RWPE2 (cell line): ENCODE measurements at regions not wholly inside any gene's neighbourhood (a gene's known extent, or its start where the extent isn't known, plus 50 kb on each side); places are given as distances from the start of the nearest gene placed in this dataset.

Source experiments
- ATAC-seq: fragments of 200-7000 bp; cut with Tn5 transposase; 3 replicates; pipeline ENCODE4 v1.9.1; 2021; ENCODE audit warnings: low read depth
- DNase-seq: peaks from one replicate; pipeline ENCODE4 v3.0.0-alpha.2; 2020; ENCODE audit warnings: low spot score
- H3K27ac ChIP-seq: fragments of 450-650 bp; 2 replicates; pipeline ENCODE4 v1.5.1; 2017; ENCODE audit warnings: mild to moderate bottlenecking; ENCODE audit not compliant: poor library complexity, severe bottlenecking
- H3K27me3 ChIP-seq: fragments of 250-450 bp; sonication (Bioruptor Pico); 2 replicates; pipeline ENCODE4 v1.5.1; 2021; ENCODE audit warnings: mild to moderate bottlenecking, moderate library complexity; ENCODE audit not compliant: insufficient read depth, poor library complexity, severe bottlenecking
- H3K36me3 ChIP-seq: fragments of 250-450 bp; sonication (Bioruptor Pico); 2 replicates; pipeline ENCODE4 v1.5.1; 2020; ENCODE audit warnings: low read depth, mild to moderate bottlenecking, moderate library complexity
- H3K4me1 ChIP-seq: fragments of 250-450 bp; sonication (Bioruptor Pico); 2 replicates; pipeline ENCODE4 v1.5.1; 2021; ENCODE audit warnings: mild to moderate bottlenecking, moderate library complexity; ENCODE audit not compliant: insufficient read depth, poor library complexity, severe bottlenecking
- H3K4me3 ChIP-seq: fragments of 250-450 bp; sonication (Bioruptor Pico); 2 replicates; pipeline ENCODE4 v1.5.1; 2021; ENCODE audit warnings: mild to moderate bottlenecking, moderate library complexity; ENCODE audit not compliant: severe bottlenecking
- H3K9me3 ChIP-seq: fragments of 250-450 bp; sonication (Bioruptor Pico); 2 replicates; pipeline ENCODE4 v1.5.1; 2021; ENCODE audit warnings: mild to moderate bottlenecking, moderate library complexity; ENCODE audit not compliant: severe bottlenecking
- CTCF ChIP-seq: fragments of 450-650 bp; IDR thresholded peaks from one replicate; pipeline ENCODE4 v1.5.1; 2017; ENCODE audit warnings: mild to moderate bottlenecking, moderate library complexity; ENCODE audit not compliant: poor library complexity, severe bottlenecking

GRCh38 chr16:62853887-62854286 lies 817.6 kb upstream of the CDH8 start:
- H3K4me1 ChIP-seq = peaks cover 2% of the 10 kb centered on the region
- peak; percentile 89 for ATAC-seq
- no peak for DNase-seq

GRCh38 chr16:62846399-62847057 lies 810.3 kb upstream of the CDH8 start:
- H3K36me3 ChIP-seq = no peaks in the 10 kb centered on the region
- no peak for ATAC-seq
- no peak for DNase-seq
- no peak overlapping the region for H3K4me3 ChIP-seq
- H3K27ac ChIP-seq = no peak overlapping the region
- no peak for TF ChIP-seq CTCF
- peaks cover 8% of the 10 kb centered on the region for H3K27me3 ChIP-seq
- H3K4me1 ChIP-seq = no peaks in the 10 kb centered on the region
- H3K9me3 ChIP-seq = no peaks in the 10 kb centered on the region

More at GRCh38 chr16:62853887-62854286, 817.6 kb upstream of the CDH8 start:
- Histone ChIP-seq H3K4me3 (no peak overlapping the region), H3K27ac (no peak overlapping the region), H3K9me3 (no peaks in the 10 kb centered on the region), H3K36me3 (no peaks in the 10 kb centered on the region), H3K27me3 (peaks cover 8% of the 10 kb centered on the region)
- no peak for TF ChIP-seq CTCF

GRCh38 chr16:62832214-62832613 lies 796.0 kb upstream of the CDH8 start:
- Histone ChIP-seq H3K36me3 (no peaks in the 10 kb centered on the region), H3K4me3 (no peak overlapping the region), H3K9me3 (no peaks in the 10 kb centered on the region), H3K27me3 (peaks cover 5% of the 10 kb centered on the region), H3K4me1 (no peaks in the 10 kb centered on the region), H3K27ac (no peak overlapping the region)
- TF ChIP-seq CTCF = no peak
- DNase-seq (no peak), ATAC-seq (no peak)

- H3K27ac ChIP-seq = no peak overlapping the region
- no peaks in the 10 kb centered on the region for H3K9me3 ChIP-seq
- ATAC-seq = no peak
- no peak overlapping the region for H3K4me3 ChIP-seq
- TF ChIP-seq CTCF = no peak
- peaks cover 5% of the 10 kb centered on the region for H3K27me3 ChIP-seq
- H3K4me1 ChIP-seq = no peaks in the 10 kb centered on the region
- no peak for DNase-seq
- H3K36me3 ChIP-seq = no peaks in the 10 kb centered on the region
Measured at GRCh38 chr16:62831235-62831850, 795.1 kb upstream of the CDH8 start.

GRCh38 chr16:62829607-62830006 lies 793.4 kb upstream of the CDH8 start:
- Histone ChIP-seq H3K9me3 (no peaks in the 10 kb centered on the region), H3K27ac (no peak overlapping the region), H3K4me3 (no peak overlapping the region), H3K27me3 (peaks cover 5% of the 10 kb centered on the region), H3K4me1 (no peaks in the 10 kb centered on the region), H3K36me3 (no peaks in the 10 kb centered on the region)
- ATAC-seq (no peak), DNase-seq (no peak)
- TF ChIP-seq CTCF = no peak
